Gastroesophageal sphincter (tissue), 4 donors: ENCODE measurements at regions not wholly inside any gene's neighbourhood (a gene's known extent, or its start where the extent isn't known, plus 50 kb on each side); places are given as distances from the start of the nearest gene placed in this dataset.

Source experiments
- ATAC-seq: fragments of 150-250 bp; one replicate; pipeline ENCODE4 v1.9.1; 2016; ENCODE audit warnings: mild to moderate bottlenecking, moderate library complexity
- H3K27ac ChIP-seq, 4 donors: fragments of 200-600 bp; sonication (generic) in 3 of 4; 1 replicate in 3 of 4; 2 replicates in 1 of 4; pipeline ENCODE4 v1.5.1; 2016 to 2019
- H3K27me3 ChIP-seq: fragments of 200-600 bp; sonication (generic); one replicate; pipeline ENCODE4 v1.5.1; 2019
- H3K36me3 ChIP-seq, 2 donors: fragments of 200-600 bp; sonication (generic); one replicate each; pipeline ENCODE4 v1.5.1; 2019; ENCODE audit warnings: control low read depth in 1 of 2
- H3K4me1 ChIP-seq, 3 donors: fragments of 200-600 bp; sonication (generic); 1 replicate in 2 of 3; 2 replicates in 1 of 3; pipeline ENCODE4 v1.5.1; 2016 to 2019; ENCODE audit warnings: control low read depth in 2 of 3
- H3K4me3 ChIP-seq, 2 donors: fragments of 200-600 bp; sonication (generic); one replicate each; pipeline ENCODE4 v1.5.1; 2019; ENCODE audit warnings: mild to moderate bottlenecking in 1 of 2, moderate library complexity in 1 of 2
- H3K9me3 ChIP-seq, 3 donors: fragments of 200-600 bp; sonication (generic); one replicate each; pipeline ENCODE4 v1.5.1; 2017 to 2019; ENCODE audit warnings: control low read depth in 2 of 3
- EP300 ChIP-seq: sonication (generic); formaldehyde crosslinking; IDR thresholded peaks from one replicate; pipeline ENCODE4 v1.6.1; 2017; ENCODE audit warnings: antibody characterized with exemption, mild to moderate bottlenecking
- POLR2A ChIP-seq, 2 donors: fragments of 450-650 bp; IDR thresholded peaks; one replicate each; pipeline ENCODE4 v1.6.1; 2017; ENCODE audit warnings: antibody characterized with exemption in 2 of 2, mild to moderate bottlenecking in 2 of 2, moderate library complexity in 1 of 2
- POLR2AphosphoS5 ChIP-seq: sonication (generic); formaldehyde crosslinking; IDR thresholded peaks from one replicate; pipeline ENCODE4 v1.6.1; 2017; ENCODE audit warnings: antibody characterized with exemption
- WGBS, 2 donors: methylation state at CpG; one replicate each; pipeline ENCODE4 v1.1.5; 2018; ENCODE audit warnings: low coverage in 1 of 2; 5-methylcytosine and 5-hydroxymethylcytosine counted together
- TF ChIP-seq, protein P1 (sequence below), 4 experiments: fragments of 200-600 bp in 2 of 4; fragments of 450-650 bp in 2 of 4; sonication (generic) in 1 of 4; IDR thresholded peaks; one replicate each; pipeline ENCODE4 v1.5.1; 2017 to 2019; ENCODE audit warnings: antibody characterized with exemption in 4 of 4, mild to moderate bottlenecking in 2 of 4, moderate library complexity in 2 of 4

DNA sequence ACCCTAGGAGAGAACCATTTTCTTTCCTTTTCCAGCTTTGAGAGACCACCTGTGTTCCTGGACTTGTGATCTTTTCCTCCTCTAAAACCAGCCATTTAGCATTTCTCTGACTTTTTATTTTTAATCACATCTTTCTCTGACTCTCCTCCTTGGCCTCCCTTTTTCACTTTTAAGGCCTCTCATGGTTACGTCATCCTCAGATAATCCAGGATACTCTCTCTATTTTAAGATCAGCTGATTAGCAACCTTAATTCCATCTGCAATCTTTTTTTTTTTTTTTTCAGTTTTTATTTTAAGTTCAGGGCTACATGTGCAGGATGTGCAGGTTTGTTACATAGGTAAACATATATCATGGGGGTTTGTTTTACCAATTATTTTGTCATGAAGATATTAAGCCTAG, 54.0 kb downstream of the RFPL4B start:
- H3K4me1 ChIP-seq: no peaks in the 10 kb centered on the region
- 95% methylated on average over 1 of the region's 1 CpG; no CpG with 5 or more reads in 1 of the 2 donors for WGBS, 2 donors

DNA sequence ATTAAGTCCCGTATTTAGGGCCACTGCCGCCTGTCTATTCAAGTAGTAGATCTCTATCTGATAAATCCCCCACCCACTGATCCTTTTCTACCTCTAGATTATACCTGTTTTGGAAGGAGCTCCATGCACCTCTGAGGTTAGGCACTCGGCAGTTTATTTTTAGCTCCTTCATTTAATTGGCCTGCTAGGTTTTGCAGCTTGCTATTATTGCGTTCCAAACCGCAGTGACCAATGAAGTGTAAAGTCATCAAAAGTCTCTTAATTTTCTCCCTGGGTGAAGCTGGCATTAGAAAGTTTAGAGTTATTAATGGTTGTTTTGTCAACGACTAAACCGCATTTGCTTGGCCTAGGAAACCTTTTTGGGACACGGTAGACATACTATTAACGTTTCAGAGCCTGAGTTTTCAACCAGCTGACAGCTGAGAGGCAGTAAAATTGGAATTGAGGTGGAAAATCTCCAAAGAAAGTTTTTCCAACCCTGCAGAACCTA, 60.0 kb downstream of the RFPL4B start:
- Histone ChIP-seq H3K27ac (no peak overlapping the region), H3K36me3 (no peaks in the 10 kb centered on the region), H3K4me3 (no peak overlapping the region), H3K9me3 (no peaks in the 10 kb centered on the region), H3K27me3 (no peaks in the 10 kb centered on the region), H3K4me1 (peaks cover 0 to 19% (median 0%) of the 10 kb centered on the region in 3 donors)
- 51 to 64% methylated on average over 9 of the region's 9 CpGs for WGBS, 2 donors
- no peak for TF ChIP-seq EP300
- TF ChIP-seq, protein P1, sequence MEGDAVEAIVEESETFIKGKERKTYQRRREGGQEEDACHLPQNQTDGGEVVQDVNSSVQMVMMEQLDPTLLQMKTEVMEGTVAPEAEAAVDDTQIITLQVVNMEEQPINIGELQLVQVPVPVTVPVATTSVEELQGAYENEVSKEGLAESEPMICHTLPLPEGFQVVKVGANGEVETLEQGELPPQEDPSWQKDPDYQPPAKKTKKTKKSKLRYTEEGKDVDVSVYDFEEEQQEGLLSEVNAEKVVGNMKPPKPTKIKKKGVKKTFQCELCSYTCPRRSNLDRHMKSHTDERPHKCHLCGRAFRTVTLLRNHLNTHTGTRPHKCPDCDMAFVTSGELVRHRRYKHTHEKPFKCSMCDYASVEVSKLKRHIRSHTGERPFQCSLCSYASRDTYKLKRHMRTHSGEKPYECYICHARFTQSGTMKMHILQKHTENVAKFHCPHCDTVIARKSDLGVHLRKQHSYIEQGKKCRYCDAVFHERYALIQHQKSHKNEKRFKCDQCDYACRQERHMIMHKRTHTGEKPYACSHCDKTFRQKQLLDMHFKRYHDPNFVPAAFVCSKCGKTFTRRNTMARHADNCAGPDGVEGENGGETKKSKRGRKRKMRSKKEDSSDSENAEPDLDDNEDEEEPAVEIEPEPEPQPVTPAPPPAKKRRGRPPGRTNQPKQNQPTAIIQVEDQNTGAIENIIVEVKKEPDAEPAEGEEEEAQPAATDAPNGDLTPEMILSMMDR (IDR thresholded peaks at IDR 0.05): no peak
- no peak for TF ChIP-seq POLR2A (IDR thresholded peaks at IDR 0.05)
- TF ChIP-seq POLR2AphosphoS5: no peak
- no peak for ATAC-seq

More for the DNA sequence above, 54.0 kb downstream of the RFPL4B start:
- no peak for ATAC-seq
- Histone ChIP-seq H3K4me3 (no peak overlapping the region), H3K9me3 (peaks cover 0 to 16% (median 0%) of the 10 kb centered on the region in 3 donors), H3K36me3 (no peaks in the 10 kb centered on the region), H3K27me3 (no peaks in the 10 kb centered on the region), H3K27ac (no peak overlapping the region)
- TF ChIP-seq POLR2AphosphoS5: no peak

DNA sequence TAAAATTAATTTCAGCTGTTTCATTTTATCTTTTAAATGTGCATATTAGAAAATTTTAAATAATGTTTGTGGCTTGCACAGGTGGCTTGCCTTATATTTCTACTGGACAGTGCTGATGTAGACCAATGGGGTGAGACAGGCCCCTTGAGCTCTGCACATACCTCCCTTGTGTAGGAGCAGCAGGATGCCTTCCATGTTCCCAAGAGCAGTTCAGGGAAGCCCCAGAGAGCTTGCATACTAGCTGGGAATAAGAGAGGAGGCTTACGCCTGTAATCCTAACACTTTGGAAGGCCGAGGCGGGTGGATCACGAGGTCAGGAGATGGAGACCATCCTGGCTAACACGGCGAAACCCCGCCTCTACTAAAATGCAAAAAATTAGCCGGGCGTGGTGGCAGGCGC, 61.4 kb downstream of the RFPL4B start:
- no peak for ATAC-seq
- Histone ChIP-seq H3K27me3 (no peaks in the 10 kb centered on the region), H3K27ac (no peak overlapping the region), H3K36me3 (no peaks in the 10 kb centered on the region), H3K4me1 (peaks cover 0 to 19% (median 0%) of the 10 kb centered on the region in 3 donors), H3K9me3 (no peaks in the 10 kb centered on the region), H3K4me3 (no peak overlapping the region)
- TF ChIP-seq POLR2A (IDR thresholded peaks at IDR 0.05) (no peak), EP300 (no peak), POLR2AphosphoS5 (no peak)
- TF ChIP-seq, protein P1 (IDR thresholded peaks at IDR 0.05): no peak
- WGBS, 2 donors: 80 to 97% methylated on average over 1 to 7 of the region's 10 CpGs

GRCh38 chr6:112409311-112409710, 62.2 kb downstream of the RFPL4B start:
- TF ChIP-seq POLR2A (IDR thresholded peaks at IDR 0.05): no peak
- TF ChIP-seq, protein P1 (IDR thresholded peaks at IDR 0.05): no peak
- TF ChIP-seq EP300: no peak
- TF ChIP-seq POLR2AphosphoS5: no peak

DNA sequence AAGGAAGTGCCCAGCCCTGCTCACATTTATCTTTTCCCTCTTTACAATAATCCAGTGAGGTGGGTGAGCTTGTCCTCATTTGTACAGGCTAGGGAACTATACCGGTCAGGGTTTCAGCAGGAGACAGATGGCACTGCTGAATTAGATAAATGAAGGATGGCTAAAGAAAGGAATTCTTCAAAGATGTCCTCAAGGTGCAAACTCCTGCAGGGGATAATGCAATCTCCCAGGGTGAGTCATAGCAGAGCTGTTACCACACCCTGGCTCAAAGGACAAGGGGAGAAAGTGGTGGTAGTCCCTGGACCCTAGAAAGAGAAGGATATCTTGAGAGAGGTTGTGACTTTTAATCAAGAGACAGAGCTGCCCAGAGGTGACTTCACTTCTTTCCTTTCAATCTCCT, 66.7 kb downstream of the RFPL4B start:
- WGBS, 2 donors: 43 to 67% methylated on average over 1 of the region's 1 CpG
- H3K36me3 ChIP-seq: no peaks in the 10 kb centered on the region
- no peak for ATAC-seq
- TF ChIP-seq POLR2AphosphoS5 (no peak), EP300 (no peak), POLR2A (IDR thresholded peaks at IDR 0.05) (no peak)
- TF ChIP-seq, protein P1 (IDR thresholded peaks at IDR 0.05): no peak
- no peak overlapping the region for H3K4me3 ChIP-seq
- H3K27ac ChIP-seq: no peak overlapping the region
- no peaks in the 10 kb centered on the region for H3K9me3 ChIP-seq
- H3K4me1 ChIP-seq: no peaks in the 10 kb centered on the region
- no peaks in the 10 kb centered on the region for H3K27me3 ChIP-seq

More at GRCh38 chr6:112409311-112409710, 62.2 kb downstream of the RFPL4B start:
- H3K27me3 ChIP-seq: no peaks in the 10 kb centered on the region
- H3K4me1 ChIP-seq: peaks cover 0 to 19% (median 0%) of the 10 kb centered on the region in 3 donors
- no peak overlapping the region for H3K27ac ChIP-seq
- 47 to 51% methylated on average over 2 of the region's 2 CpGs for WGBS, 2 donors
- ATAC-seq: no peak
- no peaks in the 10 kb centered on the region for H3K36me3 ChIP-seq
- H3K4me3 ChIP-seq: no peak overlapping the region
- H3K9me3 ChIP-seq: no peaks in the 10 kb centered on the region
